T-helper 17 cell (primary cell): ENCODE measurements at regions not wholly inside any gene's neighbourhood (a gene's known extent, or its start where the extent isn't known, plus 50 kb on each side); places are given as distances from the start of the nearest gene placed in this dataset.
"Not testable (repeated sequence)": the region's sequence is repeated elsewhere in the genome, so short reads cannot be mapped to it uniquely, and the experiment has no call there.

ENCODE experiments used
- ATAC-seq: fragments of 150-1000 bp; cut with Tn5 transposase; 2 replicates; pipeline ENCODE4 v1.10.0; 2021; ENCODE audit warnings: mild to moderate bottlenecking, moderate library complexity
- DNase-seq, 3 donors: peaks; one replicate each; pipeline versions ENCODE4 v3.0.0 to v3.0.0-alpha.2; 2020 to 2021
- H3K9me3 ChIP-seq: one replicate; pipeline ENCODE4 v1.7.0; 2013; ENCODE audit warnings: low read length, mild to moderate bottlenecking; ENCODE audit not compliant: control insufficient read depth, poor library complexity, severe bottlenecking
- H3K27ac Mint-ChIP-seq: one replicate; pipeline ENCODE4 v1.8.0; 2022; ENCODE audit warnings: mild to moderate bottlenecking, moderate library complexity, mixed read lengths
- H3K27me3 Mint-ChIP-seq: one replicate; pipeline ENCODE4 v1.8.0; 2022; ENCODE audit warnings: mixed read lengths
- H3K36me3 Mint-ChIP-seq: one replicate; pipeline ENCODE4 v1.8.0; 2022; ENCODE audit warnings: low read depth, mixed read lengths
- H3K4me1 Mint-ChIP-seq: one replicate; pipeline ENCODE4 v1.8.0; 2022; ENCODE audit warnings: mild to moderate bottlenecking, mixed read lengths
- H3K4me3 Mint-ChIP-seq: one replicate; pipeline ENCODE4 v1.8.0; 2022; ENCODE audit warnings: mild to moderate bottlenecking, moderate library complexity, mixed read lengths

- H3K27ac Mint-ChIP-seq, result no peak overlapping the region
- no peak for DNase-seq
- no peaks in the 10 kb centered on the region for H3K9me3 ChIP-seq
- no peak for ATAC-seq
- H3K4me3 Mint-ChIP-seq, result no peak overlapping the region
- no peaks in the 10 kb centered on the region for H3K36me3 Mint-ChIP-seq
- H3K4me1 Mint-ChIP-seq, result no peaks in the 10 kb centered on the region
- peaks cover 22% of the 10 kb centered on the region for H3K27me3 Mint-ChIP-seq
These were observed 55.5 kb upstream of the PIK3C3 start for GRCh38 chr18:41899535-41899934.

- Mint-ChIP-seq H3K27ac (no peak overlapping the region), H3K36me3 (no peaks in the 10 kb centered on the region), H3K27me3 (peaks cover 17% of the 10 kb centered on the region), H3K4me3 (no peak overlapping the region), H3K4me1 (peaks cover 4% of the 10 kb centered on the region)
- no peaks in the 10 kb centered on the region for H3K9me3 ChIP-seq
- DNase-seq (no peak), ATAC-seq (no peak)
These were observed 61.6 kb upstream of the PIK3C3 start for GRCh38 chr18:41893432-41893831.

- H3K4me1 Mint-ChIP-seq, result peaks cover 4% of the 10 kb centered on the region
- H3K27me3 Mint-ChIP-seq, result no peaks in the 10 kb centered on the region
- H3K9me3 ChIP-seq, result no peaks in the 10 kb centered on the region
- no peak for DNase-seq
- H3K36me3 Mint-ChIP-seq, result no peaks in the 10 kb centered on the region
- no peak overlapping the region for H3K27ac Mint-ChIP-seq
- ATAC-seq, result no peak
- no peak overlapping the region for H3K4me3 Mint-ChIP-seq
These were observed 67.9 kb upstream of the PIK3C3 start for GRCh38 chr18:41887100-41887499.

- H3K36me3 Mint-ChIP-seq, result no peaks in the 10 kb centered on the region
- peaks cover 4% of the 10 kb centered on the region for H3K4me1 Mint-ChIP-seq
- H3K9me3 ChIP-seq, result no peaks in the 10 kb centered on the region
- H3K4me3 Mint-ChIP-seq, result no peak overlapping the region
- no peaks in the 10 kb centered on the region for H3K27me3 Mint-ChIP-seq
- ATAC-seq, result no peak
- no peak for DNase-seq
- no peak overlapping the region for H3K27ac Mint-ChIP-seq
These were observed 68.8 kb upstream of the PIK3C3 start for GRCh38 chr18:41886126-41886807.

GRCh38 chr18:41881285-41881684 lies 73.7 kb upstream of the PIK3C3 start:
- ATAC-seq (no peak), DNase-seq (no peak)
- H3K4me1 Mint-ChIP-seq, result no peaks in the 10 kb centered on the region
- no peak overlapping the region for H3K4me3 Mint-ChIP-seq
- H3K27me3 Mint-ChIP-seq, result peaks cover 16% of the 10 kb centered on the region
- H3K9me3 ChIP-seq, result no peaks in the 10 kb centered on the region
- no peak overlapping the region for H3K27ac Mint-ChIP-seq
- H3K36me3 Mint-ChIP-seq, result no peaks in the 10 kb centered on the region

- H3K4me1 Mint-ChIP-seq, result no peaks in the 10 kb centered on the region
- H3K9me3 ChIP-seq, result no peaks in the 10 kb centered on the region
- ATAC-seq, result no peak
- H3K4me3 Mint-ChIP-seq, result no peak overlapping the region
- H3K27me3 Mint-ChIP-seq, result peaks cover 16% of the 10 kb centered on the region
- DNase-seq, result no peak
- no peak overlapping the region for H3K27ac Mint-ChIP-seq
- H3K36me3 Mint-ChIP-seq, result no peaks in the 10 kb centered on the region
These were observed 75.8 kb upstream of the PIK3C3 start for GRCh38 chr18:41879256-41879655.

- H3K9me3 ChIP-seq, result no peaks in the 10 kb centered on the region
- Mint-ChIP-seq H3K36me3 (no peaks in the 10 kb centered on the region), H3K27ac (no peak overlapping the region)
These were observed 79.8 kb upstream of the PIK3C3 start for GRCh38 chr18:41875094-41875780.

GRCh38 chr18:41873730-41874129 lies 81.3 kb upstream of the PIK3C3 start:
- Mint-ChIP-seq H3K4me1 (no peaks in the 10 kb centered on the region), H3K27ac (no peak overlapping the region), H3K36me3 (no peaks in the 10 kb centered on the region), H3K27me3 (peaks cover 8% of the 10 kb centered on the region), H3K4me3 (no peak overlapping the region)
- ATAC-seq (no peak), DNase-seq (no peak)
- no peaks in the 10 kb centered on the region for H3K9me3 ChIP-seq

More at GRCh38 chr18:41875094-41875780, 79.8 kb upstream of the PIK3C3 start:
- Mint-ChIP-seq H3K27me3 (peaks cover 14% of the 10 kb centered on the region), H3K4me1 (no peaks in the 10 kb centered on the region), H3K4me3 (no peak overlapping the region)
- ATAC-seq (no peak), DNase-seq (no peak)

GRCh38 chr18:41872206-41872605 lies 82.8 kb upstream of the PIK3C3 start:
- H3K4me3 Mint-ChIP-seq, result no peak overlapping the region
- no peak for ATAC-seq

GRCh38 chr18:41871229-41872000 lies 83.6 kb upstream of the PIK3C3 start:
- Mint-ChIP-seq H3K36me3 (no peaks in the 10 kb centered on the region), H3K4me3 (no peak overlapping the region), H3K27me3 (peaks cover 15% of the 10 kb centered on the region), H3K27ac (no peak overlapping the region), H3K4me1 (no peaks in the 10 kb centered on the region)
- DNase-seq (no peak), ATAC-seq (no peak)
- no peaks in the 10 kb centered on the region for H3K9me3 ChIP-seq

More at GRCh38 chr18:41872206-41872605, 82.8 kb upstream of the PIK3C3 start:
- Mint-ChIP-seq H3K36me3 (no peaks in the 10 kb centered on the region), H3K27ac (no peak overlapping the region), H3K4me1 (no peaks in the 10 kb centered on the region), H3K27me3 (peaks cover 15% of the 10 kb centered on the region)
- H3K9me3 ChIP-seq, result no peaks in the 10 kb centered on the region
- no peak for DNase-seq

- ATAC-seq, result no peak
- Mint-ChIP-seq H3K4me1 (no peaks in the 10 kb centered on the region), H3K36me3 (no peaks in the 10 kb centered on the region), H3K27me3 (peaks cover 15% of the 10 kb centered on the region), H3K4me3 (no peak overlapping the region), H3K27ac (no peak overlapping the region)
- H3K9me3 ChIP-seq, result no peaks in the 10 kb centered on the region
- DNase-seq, result no peak
These were observed 84.2 kb upstream of the PIK3C3 start for GRCh38 chr18:41870817-41871216.

GRCh38 chr18:41870191-41870590 lies 84.8 kb upstream of the PIK3C3 start:
- DNase-seq (no peak), ATAC-seq (no peak)
- H3K27ac Mint-ChIP-seq, result no peak overlapping the region
- H3K4me1 Mint-ChIP-seq, result no peaks in the 10 kb centered on the region
- H3K27me3 Mint-ChIP-seq, result peaks cover 15% of the 10 kb centered on the region
- H3K4me3 Mint-ChIP-seq, result no peak overlapping the region
- H3K9me3 ChIP-seq, result no peaks in the 10 kb centered on the region
- H3K36me3 Mint-ChIP-seq, result no peaks in the 10 kb centered on the region

GRCh38 chr18:41865796-41866195 lies 89.2 kb upstream of the PIK3C3 start:
- ATAC-seq, H3K4me1 Mint-ChIP-seq: not testable (repeated sequence)
- peaks cover 17% of the 10 kb centered on the region for H3K27me3 Mint-ChIP-seq

More at GRCh38 chr18:41865796-41866195, 89.2 kb upstream of the PIK3C3 start:
- H3K9me3 ChIP-seq, H3K36me3 Mint-ChIP-seq, H3K27ac Mint-ChIP-seq, H3K4me3 Mint-ChIP-seq, DNase-seq: not testable (repeated sequence)
